HepG2 (cell line): ENCODE measurements at regions not wholly inside any gene's neighbourhood (a gene's known extent, or its start where the extent isn't known, plus 50 kb on each side); places are given as distances from the start of the nearest gene placed in this dataset.

Experiments
- ATAC-seq: fragments of 200-7000 bp; cut with Tn5 transposase; 3 replicates; pipeline ENCODE4 v1.9.1; 2020; ENCODE audit warnings: mild to moderate bottlenecking, moderate library complexity
- BruUV-seq: library from RNA; stranded (reverse); fragments of 400-500 nt; replicated peaks from 2 replicates; lab custom pipeline; 2021; lab: Mats Ljungman, UMichigan
- CTCF ChIA-PET: fragments of 300-600 bp; formaldehyde crosslinking; extraction: SDS; loops from one replicate; lab custom pipeline; 2021; ENCODE audit warnings: low total read pairs, inconsistent platforms, low intra/inter-chr PET ratio; lab: Yijun Ruan, JAX
- POLR2A ChIA-PET: fragments of 350-600 bp; sonication (Branson Sonifier 250); formaldehyde crosslinking; loops from one replicate; lab custom pipeline; 2020; ENCODE audit warnings: antibody characterized with exemption, inconsistent platforms; lab: Yijun Ruan, JAX
- DNase-seq: peaks from one replicate; pipeline ENCODE4 v3.0.0-alpha.2; 2015; ENCODE audit warnings: low spot score
- FAIRE-seq: peaks from 3 replicates; lab custom pipeline; 2011; peaks lifted over from hg19 to GRCh38; lab: Jason Lieb, UNC
- H2AFZ ChIP-seq: one replicate; pipeline ENCODE4 v1.6.1; 2011; ENCODE audit warnings: low read length, inconsistent platforms
- H3K27ac ChIP-seq: fragments of 300-600 bp; 3 replicates; pipeline ENCODE4 v1.8.0; 2011; ENCODE audit warnings: mixed run types, mild to moderate bottlenecking, mixed read lengths, low read length, inconsistent platforms; ENCODE audit not compliant: insufficient read depth; ENCODE audit errors: extremely low read length
- H3K27me3 ChIP-seq, 2 experiments: fragments of 200-600 bp in 1 of 2; 2 replicates in 1 of 2; 3 replicates in 1 of 2; pipeline versions ENCODE4 v1.6.0 to v1.8.0; 2011; ENCODE audit warnings: low read length in 2 of 2, mild to moderate bottlenecking in 2 of 2, moderate library complexity in 2 of 2, inconsistent platforms in 1 of 2; ENCODE audit not compliant: insufficient read depth in 2 of 2, control insufficient read depth in 1 of 2
- H3K36me3 ChIP-seq, 2 experiments: fragments of 200-600 bp in 1 of 2; replicated peaks in 1 of 2; 2 replicates in 1 of 2; 3 replicates in 1 of 2; pipeline versions ENCODE4 v1.5.1 to v1.8.0; 2011; ENCODE audit warnings: low read length in 2 of 2, inconsistent platforms in 1 of 2; ENCODE audit not compliant: insufficient read depth in 2 of 2, control insufficient read depth in 1 of 2
- H3K4me1 ChIP-seq: 2 replicates; pipeline ENCODE4 v1.5.1; 2012; ENCODE audit warnings: low read length, inconsistent platforms; ENCODE audit not compliant: insufficient read depth
- H3K4me2 ChIP-seq: 2 replicates; pipeline ENCODE4 v1.6.0; 2011; ENCODE audit warnings: low read depth, low read length, inconsistent platforms
- H3K4me3 ChIP-seq, 3 experiments: fragments of 200-600 bp in 1 of 3; sonication (generic), shearing (Covaris generic) in 1 of 3; replicated peaks in 1 of 3; 2 replicates each; pipeline ENCODE4 v1.5.1; 2011 to 2016; ENCODE audit warnings: low read length in 3 of 3, inconsistent platforms in 2 of 3, low read depth in 2 of 3, mild to moderate bottlenecking in 2 of 3, control low read depth in 1 of 3, mixed read lengths in 1 of 3; ENCODE audit not compliant: insufficient read depth in 1 of 3
- H3K79me2 ChIP-seq: one replicate; pipeline ENCODE4 v1.6.1; 2011; ENCODE audit warnings: low read length, inconsistent platforms; ENCODE audit not compliant: insufficient read depth
- H3K9ac ChIP-seq: 2 replicates; pipeline ENCODE4 v1.6.0; 2011; ENCODE audit warnings: mild to moderate bottlenecking, low read depth, low read length, inconsistent platforms; ENCODE audit not compliant: insufficient read depth
- H3K9me3 ChIP-seq: 2 replicates; pipeline ENCODE4 v1.5.1; 2012; ENCODE audit warnings: mild to moderate bottlenecking, low read length
- H4K20me1 ChIP-seq: 2 replicates; pipeline ENCODE4 v1.6.0; 2011; ENCODE audit warnings: inconsistent platforms, mild to moderate bottlenecking, low read length, moderate library complexity; ENCODE audit not compliant: insufficient read depth
- HOXD1 ChIP-seq: sonication (generic); formaldehyde crosslinking; IDR thresholded peaks from 2 replicates; pipeline ENCODE4 v1.5.0; 2020; ENCODE audit warnings: missing genetic modification reagents
- KAT8 ChIP-seq: IDR thresholded peaks from 2 replicates; pipeline ENCODE4 v1.6.1; 2016; ENCODE audit warnings: missing genetic modification reagents, missing compliant biosample characterization
- SAFB2 ChIP-seq: sonication (generic); formaldehyde crosslinking; IDR thresholded peaks from 2 replicates; pipeline ENCODE4 v1.5.1; 2020; ENCODE audit warnings: missing genetic modification reagents, low read depth, mild to moderate bottlenecking, borderline replicate concordance
- SOX5 ChIP-seq: IDR thresholded peaks from 2 replicates; pipeline ENCODE4 v1.6.1; 2016; ENCODE audit warnings: borderline replicate concordance
- SP140L ChIP-seq: sonication (generic); formaldehyde crosslinking; IDR thresholded peaks from 2 replicates; pipeline ENCODE4 v1.4.0; 2020; ENCODE audit warnings: missing genetic modification reagents, borderline replicate concordance
- TAF15 ChIP-seq: fragments of 200-400 bp; formaldehyde crosslinking; IDR thresholded peaks from one replicate; pipeline ENCODE4 v1.6.1; 2018; ENCODE audit warnings: mild to moderate bottlenecking, low read depth, low read length; ENCODE audit not compliant: poor library complexity, severe bottlenecking
- ZMYM2 ChIP-seq: sonication (generic); formaldehyde crosslinking; IDR thresholded peaks from 2 replicates; pipeline ENCODE4 v1.8.0; 2022; ENCODE audit warnings: mild to moderate bottlenecking, missing genetic modification reagents
- ZNF12 ChIP-seq: sonication (generic); formaldehyde crosslinking; IDR thresholded peaks from 2 replicates; pipeline ENCODE4 v1.5.0; 2020; ENCODE audit warnings: missing genetic modification reagents
- ZNF235 ChIP-seq: sonication (generic); formaldehyde crosslinking; IDR thresholded peaks from 2 replicates; pipeline ENCODE4 v1.8.1; 2023; ENCODE audit warnings: mild to moderate bottlenecking, missing genetic modification reagents, borderline replicate concordance
- ZNF616 ChIP-seq: sonication (generic); formaldehyde crosslinking; IDR thresholded peaks from 2 replicates; pipeline ENCODE4 v1.5.0; 2020; ENCODE audit warnings: low read depth, mild to moderate bottlenecking, missing genetic modification reagents
- WGBS: methylation state at CpG from one replicate; pipeline ENCODE4 v1.1.6; 2017; ENCODE audit warnings: low lambda C conversion rate; 5-methylcytosine and 5-hydroxymethylcytosine counted together
- in situ Hi-C: cut with HindIII; loops from 2 replicates; pipeline ENCODE4 v1.10.0; 2017; ENCODE audit warnings: low pct_unique_long_range_greater_than_20kb; ENCODE audit not compliant: extremely low pct_ligation_motif_present
- intact Hi-C: fragments of 100-400 bp; cut with micrococcal nuclease; formaldehyde crosslinking; loops from one replicate; pipeline ENCODE4 v1.10.0; 2022; ENCODE audit not compliant: unreplicated experiment
- TF ChIP-seq, protein P1 (sequence below): sonication (generic); formaldehyde crosslinking; IDR thresholded peaks from 2 replicates; pipeline ENCODE4 v1.5.0; 2020; ENCODE audit warnings: mild to moderate bottlenecking, missing genetic modification reagents, moderate library complexity
- TF ChIP-seq, protein P2 (sequence below): sonication (generic); formaldehyde crosslinking; IDR thresholded peaks from 2 replicates; pipeline ENCODE4 v1.4.0; 2020; ENCODE audit warnings: missing genetic modification reagents

DNA sequence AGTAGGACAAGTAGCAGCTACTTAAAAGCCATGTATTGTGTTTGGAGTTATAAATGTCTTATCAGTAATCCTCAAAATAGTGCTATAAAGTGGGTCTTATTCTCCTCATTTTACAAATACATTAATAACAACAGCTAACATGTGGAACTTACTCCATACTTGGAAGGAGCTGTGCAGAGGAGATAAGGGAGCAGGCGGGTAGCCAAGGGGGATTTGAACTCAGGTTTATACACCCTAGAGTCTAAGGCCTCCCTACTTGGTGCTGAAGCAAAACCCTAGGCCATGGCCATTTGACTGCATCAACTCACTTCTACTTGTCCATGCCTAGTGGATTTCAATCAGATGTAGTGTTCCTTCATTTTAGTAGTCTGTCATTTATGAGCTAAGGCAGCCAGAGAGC lies 72.1 kb downstream of the LMO4 start:
- in situ Hi-C loops (no loop called here), intact Hi-C loops (no loop called here)
- no peak for TF ChIP-seq TAF15
- POLR2A ChIA-PET, result no interaction called here
- no peak overlapping the region for H3K27ac ChIP-seq
- no peaks in the 10 kb centered on the region for H3K79me2 ChIP-seq
- no peak overlapping the region for H2AFZ ChIP-seq
- no peak overlapping the region for H3K4me3 ChIP-seq
- no peak overlapping the region for H3K9ac ChIP-seq
- no peak overlapping the region for H3K4me2 ChIP-seq
- H3K4me1 ChIP-seq, result no peaks in the 10 kb centered on the region
- DNase-seq, result no peak
- no peaks in the 10 kb centered on the region for H3K27me3 ChIP-seq
- H3K9me3 ChIP-seq, result no peaks in the 10 kb centered on the region
- no peaks in the 10 kb centered on the region for H4K20me1 ChIP-seq
- BruUV-seq, result no TSS peak
- H3K36me3 ChIP-seq, result no peaks in the 10 kb centered on the region
- CTCF ChIA-PET, result no interaction called here
- no peak for ATAC-seq
- 0% methylated on average over 1 of the region's 1 CpG for WGBS
- no peak for FAIRE-seq

DNA sequence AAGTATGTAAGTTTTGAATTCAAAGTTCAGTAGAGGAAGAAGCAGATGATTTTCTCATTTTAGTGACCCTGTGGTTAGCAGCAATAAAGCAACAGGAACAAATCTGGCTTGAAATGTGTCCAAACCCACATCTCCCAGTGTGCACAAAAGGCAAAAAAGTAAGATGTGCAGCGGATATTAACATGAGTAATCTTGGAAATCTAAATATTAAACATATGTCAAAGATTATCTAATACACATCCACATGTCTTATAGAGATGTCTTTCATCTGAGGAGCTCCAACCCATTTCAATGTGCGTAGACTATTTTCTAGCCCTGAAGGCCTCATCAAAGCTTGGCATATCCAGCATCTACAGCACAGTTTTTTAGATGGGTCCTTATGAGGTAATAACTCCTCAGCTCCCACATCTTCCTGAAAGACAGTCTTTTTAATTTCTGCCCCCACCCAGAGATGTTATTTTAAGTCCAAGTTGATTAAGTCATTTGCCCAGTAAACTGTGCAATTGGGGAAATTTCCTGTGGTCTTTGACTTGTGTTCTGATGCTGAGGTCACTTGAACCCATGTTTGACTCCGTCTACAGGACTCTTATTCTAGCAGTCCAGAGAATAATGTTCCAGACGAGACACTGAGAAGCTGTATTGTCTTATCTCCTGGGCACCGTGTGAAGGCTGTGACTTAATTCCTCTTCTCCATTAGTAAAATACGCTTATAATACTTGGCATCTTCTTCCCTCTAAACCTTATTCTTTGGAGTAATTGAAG lies 73.7 kb downstream of the LMO4 start:
- no peak overlapping the region for H2AFZ ChIP-seq
- WGBS, result 29% methylated on average over 6 of the region's 6 CpGs
- POLR2A ChIA-PET, result no interaction called here
- no peaks in the 10 kb centered on the region for H3K36me3 ChIP-seq
- H3K4me3 ChIP-seq, result no peak overlapping the region
- CTCF ChIA-PET, result no interaction called here
- no peak for TF ChIP-seq SOX5 (CRISPR knock-in tag)
- TF ChIP-seq HOXD1 (CRISPR knock-in tag), result no peak
- no peak for TF ChIP-seq KAT8 (CRISPR knock-in tag)
- TF ChIP-seq ZMYM2, result no peak
- TF ChIP-seq, protein P1, sequence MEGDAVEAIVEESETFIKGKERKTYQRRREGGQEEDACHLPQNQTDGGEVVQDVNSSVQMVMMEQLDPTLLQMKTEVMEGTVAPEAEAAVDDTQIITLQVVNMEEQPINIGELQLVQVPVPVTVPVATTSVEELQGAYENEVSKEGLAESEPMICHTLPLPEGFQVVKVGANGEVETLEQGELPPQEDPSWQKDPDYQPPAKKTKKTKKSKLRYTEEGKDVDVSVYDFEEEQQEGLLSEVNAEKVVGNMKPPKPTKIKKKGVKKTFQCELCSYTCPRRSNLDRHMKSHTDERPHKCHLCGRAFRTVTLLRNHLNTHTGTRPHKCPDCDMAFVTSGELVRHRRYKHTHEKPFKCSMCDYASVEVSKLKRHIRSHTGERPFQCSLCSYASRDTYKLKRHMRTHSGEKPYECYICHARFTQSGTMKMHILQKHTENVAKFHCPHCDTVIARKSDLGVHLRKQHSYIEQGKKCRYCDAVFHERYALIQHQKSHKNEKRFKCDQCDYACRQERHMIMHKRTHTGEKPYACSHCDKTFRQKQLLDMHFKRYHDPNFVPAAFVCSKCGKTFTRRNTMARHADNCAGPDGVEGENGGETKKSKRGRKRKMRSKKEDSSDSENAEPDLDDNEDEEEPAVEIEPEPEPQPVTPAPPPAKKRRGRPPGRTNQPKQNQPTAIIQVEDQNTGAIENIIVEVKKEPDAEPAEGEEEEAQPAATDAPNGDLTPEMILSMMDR (CRISPR knock-in tag), result no peak
- TF ChIP-seq ZNF235 (CRISPR knock-in tag), result no peak
- TF ChIP-seq ZNF616 (CRISPR knock-in tag), result no peak
- no peak for TF ChIP-seq SAFB2 (CRISPR knock-in tag)
- TF ChIP-seq SP140L, result no peak
- TF ChIP-seq, protein P2, sequence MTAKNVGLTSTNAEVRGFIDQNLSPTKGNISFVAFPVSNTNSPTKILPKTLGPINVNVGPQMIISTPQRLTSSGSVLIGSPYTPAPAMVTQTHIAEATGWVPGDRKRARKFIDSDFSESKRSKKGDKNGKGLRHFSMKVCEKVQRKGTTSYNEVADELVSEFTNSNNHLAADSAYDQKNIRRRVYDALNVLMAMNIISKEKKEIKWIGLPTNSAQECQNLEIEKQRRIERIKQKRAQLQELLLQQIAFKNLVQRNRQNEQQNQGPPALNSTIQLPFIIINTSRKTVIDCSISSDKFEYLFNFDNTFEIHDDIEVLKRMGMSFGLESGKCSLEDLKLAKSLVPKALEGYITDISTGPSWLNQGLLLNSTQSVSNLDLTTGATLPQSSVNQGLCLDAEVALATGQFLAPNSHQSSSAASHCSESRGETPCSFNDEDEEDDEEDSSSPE, result no peak
- no peak for TF ChIP-seq ZNF12 (CRISPR knock-in tag)
- TF ChIP-seq, all 625 proteins: peak for 0
- Histone ChIP-seq H3K9ac (no peak overlapping the region), H3K4me1 (no peaks in the 10 kb centered on the region), H3K27me3 (no peaks in the 10 kb centered on the region), H3K27ac (no peak overlapping the region), H4K20me1 (no peaks in the 10 kb centered on the region), H3K79me2 (no peaks in the 10 kb centered on the region), H3K4me2 (no peak overlapping the region), H3K9me3 (no peaks in the 10 kb centered on the region)
- ATAC-seq, result no peak
- in situ Hi-C loops, result no loop called here
- no peak for DNase-seq
- FAIRE-seq, result no peak
- BruUV-seq, result no TSS peak
- intact Hi-C loops, result no loop called here
